DND-41 (cell line): ENCODE measurements at regions not wholly inside any gene's neighbourhood (a gene's known extent, or its start where the extent isn't known, plus 50 kb on each side); places are given as distances from the start of the nearest gene placed in this dataset.

Experiments
- ATAC-seq: fragments of 200-7000 bp; cut with Tn5 transposase; 3 replicates; pipeline ENCODE4 v1.9.1; 2021; ENCODE audit warnings: low read depth; ENCODE audit not compliant: insufficient read depth
- DNase-seq: peaks from one replicate; pipeline ENCODE4 v3.0.0-alpha.2; 2020
- H2AFZ ChIP-seq: 2 replicates; pipeline ENCODE4 v1.6.0; 2012; ENCODE audit warnings: low read depth, low read length
- H3K27ac ChIP-seq: 2 replicates; pipeline ENCODE4 v1.5.1; 2012; ENCODE audit warnings: low read length, inconsistent platforms
- H3K27me3 ChIP-seq: fragments of 200-600 bp; sonication (generic); 2 replicates; pipeline ENCODE4 v1.6.0; 2012; ENCODE audit warnings: low read length, mild to moderate bottlenecking, inconsistent platforms; ENCODE audit not compliant: insufficient read depth, poor library complexity
- H3K36me3 ChIP-seq: 2 replicates; pipeline ENCODE4 v1.5.1; 2012; ENCODE audit warnings: low read length, inconsistent platforms; ENCODE audit not compliant: insufficient read depth
- H3K4me1 ChIP-seq: 2 replicates; pipeline ENCODE4 v1.5.1; 2012; ENCODE audit warnings: mild to moderate bottlenecking, low read length; ENCODE audit not compliant: insufficient read depth
- H3K4me2 ChIP-seq: 2 replicates; pipeline ENCODE4 v1.6.0; 2012; ENCODE audit warnings: mild to moderate bottlenecking, moderate library complexity, low read length, inconsistent platforms; ENCODE audit not compliant: insufficient read depth
- H3K4me3 ChIP-seq, 2 experiments: fragments of 200-600 bp in 1 of 2; shearing (Covaris generic) in 1 of 2; 2 replicates each; pipeline ENCODE4 v1.5.1; 2012 to 2016; ENCODE audit warnings: inconsistent platforms in 2 of 2, low read length in 2 of 2, mild to moderate bottlenecking in 2 of 2, low read depth in 1 of 2, moderate library complexity in 1 of 2
- H3K79me2 ChIP-seq: 2 replicates; pipeline ENCODE4 v1.6.0; 2012; ENCODE audit warnings: low read length, inconsistent platforms; ENCODE audit not compliant: insufficient read depth
- H3K9ac ChIP-seq: 2 replicates; pipeline ENCODE4 v1.6.0; 2012; ENCODE audit warnings: low read depth, mild to moderate bottlenecking, inconsistent platforms, low read length, moderate library complexity
- H3K9me3 ChIP-seq: 2 replicates; pipeline ENCODE4 v1.5.1; 2012; ENCODE audit warnings: low read length, moderate library complexity, mild to moderate bottlenecking, inconsistent platforms; ENCODE audit not compliant: insufficient read depth, severe bottlenecking
- H4K20me1 ChIP-seq: 2 replicates; pipeline ENCODE4 v1.6.0; 2012; ENCODE audit warnings: low read length; ENCODE audit not compliant: insufficient read depth
- EZH2 ChIP-seq: IDR thresholded peaks from 3 replicates; pipeline ENCODE4 v1.6.1; 2012; ENCODE audit warnings: borderline replicate concordance, low read depth, mild to moderate bottlenecking, moderate library complexity, low read length, inconsistent platforms; ENCODE audit not compliant: severe bottlenecking
- TF ChIP-seq, protein P1 (sequence below): IDR thresholded peaks from 2 replicates; pipeline ENCODE4 v1.5.1; 2012; ENCODE audit warnings: borderline replicate concordance, low read length, moderate library complexity, mild to moderate bottlenecking; ENCODE audit not compliant: poor library complexity, severe bottlenecking; ENCODE audit errors: extremely low read depth

- no peaks in the 10 kb centered on the region for H3K9me3 ChIP-seq
- ATAC-seq (no peak), DNase-seq (no peak)
- peaks cover 45% of the 10 kb centered on the region for H3K4me1 ChIP-seq
- no peaks in the 10 kb centered on the region for H3K79me2 ChIP-seq
- no peaks in the 10 kb centered on the region for H3K27me3 ChIP-seq
- H3K27ac ChIP-seq: peak overlapping the region; percentile 6; the same call in 1 of the 2 replicates
- TF ChIP-seq, protein P1, sequence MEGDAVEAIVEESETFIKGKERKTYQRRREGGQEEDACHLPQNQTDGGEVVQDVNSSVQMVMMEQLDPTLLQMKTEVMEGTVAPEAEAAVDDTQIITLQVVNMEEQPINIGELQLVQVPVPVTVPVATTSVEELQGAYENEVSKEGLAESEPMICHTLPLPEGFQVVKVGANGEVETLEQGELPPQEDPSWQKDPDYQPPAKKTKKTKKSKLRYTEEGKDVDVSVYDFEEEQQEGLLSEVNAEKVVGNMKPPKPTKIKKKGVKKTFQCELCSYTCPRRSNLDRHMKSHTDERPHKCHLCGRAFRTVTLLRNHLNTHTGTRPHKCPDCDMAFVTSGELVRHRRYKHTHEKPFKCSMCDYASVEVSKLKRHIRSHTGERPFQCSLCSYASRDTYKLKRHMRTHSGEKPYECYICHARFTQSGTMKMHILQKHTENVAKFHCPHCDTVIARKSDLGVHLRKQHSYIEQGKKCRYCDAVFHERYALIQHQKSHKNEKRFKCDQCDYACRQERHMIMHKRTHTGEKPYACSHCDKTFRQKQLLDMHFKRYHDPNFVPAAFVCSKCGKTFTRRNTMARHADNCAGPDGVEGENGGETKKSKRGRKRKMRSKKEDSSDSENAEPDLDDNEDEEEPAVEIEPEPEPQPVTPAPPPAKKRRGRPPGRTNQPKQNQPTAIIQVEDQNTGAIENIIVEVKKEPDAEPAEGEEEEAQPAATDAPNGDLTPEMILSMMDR: no peak
- no peak overlapping the region for H3K4me3 ChIP-seq
- no peaks in the 10 kb centered on the region for H3K36me3 ChIP-seq
- no peak overlapping the region for H3K4me2 ChIP-seq
- H3K9ac ChIP-seq: no peak overlapping the region
- H4K20me1 ChIP-seq: no peaks in the 10 kb centered on the region
- H2AFZ ChIP-seq: no peak overlapping the region
These were observed 303.9 kb upstream of the GATB start for GRCh38 chr4:152064753-152065152.

DNA sequence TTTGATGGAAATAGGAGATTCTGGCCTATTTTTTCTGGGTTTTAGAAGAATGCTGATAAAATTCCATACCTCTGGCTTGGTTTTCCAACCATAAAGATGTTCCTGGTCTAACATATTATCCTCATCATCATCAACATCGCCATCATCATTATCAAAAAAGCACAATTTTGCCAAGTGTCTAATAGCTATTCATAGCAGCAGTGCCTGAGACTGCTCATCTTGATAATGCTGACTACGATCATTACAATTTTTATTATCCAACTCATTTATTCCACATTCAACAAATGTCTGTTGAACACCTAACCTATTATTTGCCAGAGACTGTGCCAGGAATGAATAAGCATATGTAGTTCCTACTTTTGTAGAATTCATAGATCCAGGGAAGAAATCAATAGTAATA, 303.5 kb upstream of the GATB start:
- H3K36me3 ChIP-seq: no peaks in the 10 kb centered on the region
- H3K27me3 ChIP-seq: no peaks in the 10 kb centered on the region
- H4K20me1 ChIP-seq: no peaks in the 10 kb centered on the region
- TF ChIP-seq, protein P1: no peak
- TF ChIP-seq EZH2: no peak
- peak overlapping the region; percentile 35 for H3K4me2 ChIP-seq
- ATAC-seq: no peak
- no peak overlapping the region for H3K9ac ChIP-seq
- H3K9me3 ChIP-seq: no peaks in the 10 kb centered on the region
- H3K4me1 ChIP-seq: peaks cover 40% of the 10 kb centered on the region
- H2AFZ ChIP-seq: no peak overlapping the region
- H3K4me3 ChIP-seq: no peak overlapping the region
- no peak for DNase-seq
- peak overlapping the region; percentile 57 for H3K27ac ChIP-seq
- H3K79me2 ChIP-seq: no peaks in the 10 kb centered on the region

- no peaks in the 10 kb centered on the region for H3K36me3 ChIP-seq
- H3K9ac ChIP-seq: peak overlapping the region; percentile 9
- H2AFZ ChIP-seq: no peak overlapping the region
- H3K79me2 ChIP-seq: no peaks in the 10 kb centered on the region
- H3K9me3 ChIP-seq: no peaks in the 10 kb centered on the region
- no peak overlapping the region for H3K4me3 ChIP-seq
- DNase-seq (peak; percentile 88), ATAC-seq (peak; percentile 99)
- TF ChIP-seq, protein P1: peak; percentile 85
- no peak for TF ChIP-seq EZH2
- H3K4me2 ChIP-seq: peak overlapping the region; percentile 35
- no peaks in the 10 kb centered on the region for H3K27me3 ChIP-seq
- H3K27ac ChIP-seq: peak overlapping the region; percentile 57
- H4K20me1 ChIP-seq: no peaks in the 10 kb centered on the region
- H3K4me1 ChIP-seq: peaks cover 34% of the 10 kb centered on the region
These were observed 302.9 kb upstream of the GATB start for GRCh38 chr4:152063621-152064240.
